ENCODE measurements at regions not wholly inside any gene's neighbourhood (a gene's known extent, or its start where the extent isn't known, plus 50 kb on each side); places are given as distances from the start of the nearest gene placed in this dataset.
A peak's percentile ranks its signal among the peaks of the same experiment; 100 is the strongest.

- Histone ChIP-seq H3K79me1 (ENCODE audit: low read depth, low read length) (no peaks in the 10 kb centered on the region), H4K20me1 (replicated peaks in 1 of 2; ENCODE audit: control insufficient read depth in 1 of 2, insufficient read depth in 2 of 2, low read length in 2 of 2) (no peaks in the 10 kb centered on the region), H3K79me2 (ENCODE audit: control insufficient read depth in 1 of 2, insufficient read depth in 2 of 2, low read length in 2 of 2) (no peaks in the 10 kb centered on the region), H4K91ac (replicated peaks; ENCODE audit: insufficient read length, low read length) (no peak overlapping the region), H3K23me2 (ENCODE audit: low read depth, low read length) (no peaks in the 10 kb centered on the region), H2BK20ac (ENCODE audit: low read length) (no peak overlapping the region), H3K36me3 (ENCODE audit: control insufficient read depth in 2 of 4, insufficient read depth in 4 of 4, low read length in 3 of 4) (no peaks in the 10 kb centered on the region), H2BK5ac (ENCODE audit: low read depth, low read length) (0 out of 2 replicates have a peak overlapping the region, but pooled peaks have one; percentile 37), H3K27ac (ENCODE audit: low read depth, low read length) (no peak overlapping the region), H3K4me3 (ENCODE audit: extremely low read depth in 1 of 4, insufficient read depth in 2 of 4, low read depth in 3 of 4, low read length in 4 of 4) (no peak overlapping the region), H2AFZ (ENCODE audit: low read length) (no peak overlapping the region), H2BK12ac (ENCODE audit: low read depth, low read length) (0 out of 2 replicates have a peak overlapping the region, but pooled peaks have one; percentile 52), H3K4ac (replicated peaks; ENCODE audit: insufficient read length, low read depth, low read length) (no peak overlapping the region), H2BK120ac (replicated peaks; ENCODE audit: low read depth, low read length) (no peak overlapping the region), H3K9ac (replicated peaks in 1 of 4; ENCODE audit: extremely low read depth in 1 of 4, low read depth in 3 of 4, low read length in 3 of 4) (no peak overlapping the region), H3K4me1 (replicated peaks in 1 of 4; ENCODE audit: control insufficient read depth in 3 of 4, insufficient read depth in 4 of 4, low read length in 3 of 4) (no peaks in the 10 kb centered on the region), H2AK5ac (ENCODE audit: low read depth, low read length) (no peak overlapping the region), H3K18ac (ENCODE audit: extremely low read depth, low read length) (no peak overlapping the region), H4K8ac (ENCODE audit: extremely low read depth, insufficient read depth, low read length) (no peak overlapping the region), H2BK15ac (ENCODE audit: low read length) (no peak overlapping the region), H3K27me3 (replicated peaks in 1 of 4; ENCODE audit: control insufficient read depth in 3 of 4, extremely low read depth in 1 of 4, insufficient read depth in 3 of 4, low read length in 3 of 4) (no peaks in the 10 kb centered on the region), H4K5ac (ENCODE audit: insufficient read length, low read depth, low read length) (no peak overlapping the region), H3K56ac (replicated peaks; ENCODE audit: insufficient read length, low read depth, low read length) (no peak overlapping the region), H3K9me3 (ENCODE audit: insufficient read depth in 2 of 2, low read depth in 1 of 2, low read length in 1 of 2) (no peaks in the 10 kb centered on the region), H3K4me2 (ENCODE audit: insufficient read depth in 1 of 2, low read depth in 2 of 2, low read length in 2 of 2) (no peak overlapping the region), H3K23ac (ENCODE audit: insufficient read length) (no peak overlapping the region), H3K14ac (ENCODE audit: insufficient read length) (no peak overlapping the region)
- CTCF ChIA-PET (ENCODE audit: partially characterized antibody), result interaction anchor here (0.7 kb wide), 1 partner anchor 36 kb away, joined by 3 read pairs; no protein-coding TSS in a partner anchor
- TF ChIP-seq ASH2L (IDR thresholded peaks at IDR 0.05; ENCODE audit: low read length) (no peak), CBX8 (IDR thresholded peaks at IDR 0.05; ENCODE audit: borderline replicate concordance, low read depth, low read length) (no peak), CHD2 (IDR thresholded peaks at IDR 0.05; ENCODE audit: low read length) (no peak), USF2 (IDR thresholded peaks at IDR 0.05; ENCODE audit: low read length) (no peak), HDAC6 (IDR thresholded peaks at IDR 0.05; ENCODE audit: low read depth, low read length) (no peak)
- no peak for DNase-seq (ENCODE audit: low read depth in 1 of 2, low spot score in 2 of 2)
- FAIRE-seq, result no peak
- WGBS, 2 experiments (ENCODE audit: extremely low coverage in 1 of 2, insufficient coverage in 1 of 2, insufficient read length in 1 of 2, insufficient replicate concordance in 2 of 2, low coverage in 1 of 2, low lambda C conversion rate in 2 of 2, missing lambda C conversion rate in 1 of 2), result 92% methylated on average over 9 of the region's 9 CpGs; no CpG with 5 or more reads in 1 of the 2 experiments
- POLR2A ChIA-PET (ENCODE audit: partially characterized antibody), result no interaction called here
Measured at GRCh38 chr13:42396501-42396900, 124.5 kb downstream of the AKAP11 start.

All from H1 (cell line).